ENCODE measurements at regions not wholly inside any gene's neighbourhood (a gene's known extent, or its start where the extent isn't known, plus 50 kb on each side); places are given as distances from the start of the nearest gene placed in this dataset.
"Not testable (repeated sequence)": the region's sequence is repeated elsewhere in the genome, so short reads cannot be mapped to it uniquely, and the experiment has no call there.

GRCh38 chr3:67064105-67064504 is 66.0 kb downstream of the KBTBD8 start:
- DNase-seq (ENCODE audit: low read depth in 2 of 2, low spot score in 1 of 2): no peak

- DNase-seq (ENCODE audit: low read depth in 2 of 2, low spot score in 1 of 2): no peak
These were observed 69.1 kb downstream of the KBTBD8 start for GRCh38 chr3:67067251-67067650.

- not testable (repeated sequence) for DNase-seq (ENCODE audit: low read depth in 2 of 2, low spot score in 1 of 2)
These were observed 74.5 kb downstream of the KBTBD8 start for GRCh38 chr3:67072640-67073039.

- no peak for DNase-seq (ENCODE audit: low read depth in 2 of 2, low spot score in 1 of 2)
These were observed 75.7 kb downstream of the KBTBD8 start for GRCh38 chr3:67073812-67074211.

GRCh38 chr3:67075295-67075694 is 77.2 kb downstream of the KBTBD8 start:
- DNase-seq (ENCODE audit: low read depth in 2 of 2, low spot score in 1 of 2): no peak

GRCh38 chr3:67076607-67077006 is 78.5 kb downstream of the KBTBD8 start:
- DNase-seq (ENCODE audit: low read depth in 2 of 2, low spot score in 1 of 2): no peak

GRCh38 chr3:67077656-67078055 is 79.5 kb downstream of the KBTBD8 start:
- no peak for DNase-seq (ENCODE audit: low read depth in 2 of 2, low spot score in 1 of 2)

- no peak for DNase-seq (ENCODE audit: low read depth in 2 of 2, low spot score in 1 of 2)
These were observed 84.5 kb downstream of the KBTBD8 start for GRCh38 chr3:67082533-67083024.

GRCh38 chr3:67083277-67083676 is 85.2 kb downstream of the KBTBD8 start:
- peak in 1 of 2 donors; percentile 5 for DNase-seq (ENCODE audit: low read depth in 2 of 2, low spot score in 1 of 2)

- no peak for DNase-seq (ENCODE audit: low read depth in 2 of 2, low spot score in 1 of 2)
These were observed 89.7 kb downstream of the KBTBD8 start for GRCh38 chr3:67087788-67088187.

GRCh38 chr3:67090474-67090873 is 92.4 kb downstream of the KBTBD8 start:
- no peak for DNase-seq (ENCODE audit: low read depth in 2 of 2, low spot score in 1 of 2)

- DNase-seq (ENCODE audit: low read depth in 2 of 2, low spot score in 1 of 2): no peak
These were observed 95.2 kb downstream of the KBTBD8 start for GRCh38 chr3:67093305-67093704.

GRCh38 chr3:67094167-67094566 is 96.1 kb downstream of the KBTBD8 start:
- DNase-seq (ENCODE audit: low read depth in 2 of 2, low spot score in 1 of 2): no peak

GRCh38 chr3:67094774-67095173 is 96.7 kb downstream of the KBTBD8 start:
- no peak for DNase-seq (ENCODE audit: low read depth in 2 of 2, low spot score in 1 of 2)

GRCh38 chr3:67104388-67104787 is 106.3 kb downstream of the KBTBD8 start:
- DNase-seq (ENCODE audit: low read depth in 2 of 2, low spot score in 1 of 2): no peak

GRCh38 chr3:67106874-67107273 is 108.8 kb downstream of the KBTBD8 start:
- DNase-seq (ENCODE audit: low read depth in 2 of 2, low spot score in 1 of 2): no peak

GRCh38 chr3:67109651-67110204 is 111.6 kb downstream of the KBTBD8 start:
- no peak for DNase-seq (ENCODE audit: low read depth in 2 of 2, low spot score in 1 of 2)

GRCh38 chr3:67113802-67114407 is 115.8 kb downstream of the KBTBD8 start:
- DNase-seq (ENCODE audit: low read depth in 2 of 2, low spot score in 1 of 2): peak; percentile 49 to 53

GRCh38 chr3:67118122-67118521 is 120.0 kb downstream of the KBTBD8 start:
- DNase-seq (ENCODE audit: low read depth in 2 of 2, low spot score in 1 of 2): no peak

- DNase-seq (ENCODE audit: low read depth in 2 of 2, low spot score in 1 of 2): no peak
These were observed 120.5 kb downstream of the KBTBD8 start for GRCh38 chr3:67118635-67119034.

GRCh38 chr3:67123914-67124313 is 125.8 kb downstream of the KBTBD8 start:
- DNase-seq (ENCODE audit: low read depth in 2 of 2, low spot score in 1 of 2): no peak

- no peak for DNase-seq (ENCODE audit: low read depth in 2 of 2, low spot score in 1 of 2)
These were observed 129.1 kb downstream of the KBTBD8 start for GRCh38 chr3:67127254-67127653.

- no peak for DNase-seq (ENCODE audit: low read depth in 2 of 2, low spot score in 1 of 2)
These were observed 144.3 kb downstream of the KBTBD8 start for GRCh38 chr3:67142432-67142831.

All from stimulated activated CD8-positive, alpha-beta memory T cell treated with anti-CD3 and anti-CD28 coated beads, Interleukin-4, amount 100 ng/mL, for 1 hour (primary cell).